NCI-H345 (cell line): ENCODE measurements at regions not wholly inside any gene's neighbourhood (a gene's known extent, or its start where the extent isn't known, plus 50 kb on each side); places are given as distances from the start of the nearest gene placed in this dataset.
"Not testable (repeated sequence)": the region's sequence is repeated elsewhere in the genome, so short reads cannot be mapped to it uniquely, and the experiment has no call there.

ENCODE experiments used
- DNase-seq: peaks from one replicate; lab custom pipeline; 2025; lab: John Stamatoyannopoulos, UW

GRCh38 chr5:28402590-28403301, 1364.4 kb upstream of the CDH9 start:
- DNase-seq = no peak

- no peak for DNase-seq
These were observed 1361.7 kb upstream of the CDH9 start for GRCh38 chr5:28400076-28400475.

DNA sequence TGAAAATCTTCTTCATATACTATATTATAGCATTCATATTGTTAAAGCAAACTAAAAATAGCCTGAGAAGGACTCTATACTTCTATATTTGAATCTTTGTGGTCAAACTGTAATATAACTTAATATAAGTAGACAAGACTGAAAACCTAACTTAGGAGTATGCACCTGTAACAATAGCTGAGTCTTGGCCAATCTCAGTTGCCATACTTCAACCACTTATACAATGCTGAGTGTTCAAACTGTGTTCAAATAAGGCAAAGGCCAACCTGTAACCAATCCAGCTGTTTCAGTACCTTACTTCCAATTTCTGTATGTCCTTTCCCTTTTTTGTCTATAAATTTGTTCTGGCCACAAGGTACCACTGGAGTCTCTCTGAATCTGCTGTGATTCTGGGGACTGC, 1360.8 kb upstream of the CDH9 start:
- no peak for DNase-seq

GRCh38 chr5:28398185-28398584, 1359.8 kb upstream of the CDH9 start:
- DNase-seq = no peak

- no peak for DNase-seq
These were observed 1359.1 kb upstream of the CDH9 start for GRCh38 chr5:28397502-28397941.

GRCh38 chr5:28391277-28391676, 1352.9 kb upstream of the CDH9 start:
- no peak for DNase-seq

DNA sequence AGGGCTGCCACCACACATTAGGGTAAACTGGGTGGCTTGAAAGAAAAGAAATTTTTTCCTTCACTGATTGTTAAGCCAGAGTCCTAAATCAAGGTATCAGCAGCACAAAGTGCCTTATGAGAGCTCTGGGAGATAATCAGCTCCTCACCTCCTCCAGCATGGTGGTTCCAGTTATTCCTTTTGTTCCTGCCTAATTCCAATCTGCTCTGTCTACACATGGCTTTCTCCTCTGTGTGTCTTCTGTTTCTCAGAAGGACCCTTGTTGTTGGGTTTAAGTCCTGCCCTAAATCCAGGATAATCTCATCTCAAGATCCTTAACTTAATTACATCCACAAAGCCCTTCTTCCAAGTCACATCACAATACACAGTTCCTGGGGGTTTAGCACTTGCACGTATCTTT, 1352.0 kb upstream of the CDH9 start:
- no peak for DNase-seq

GRCh38 chr5:28389727-28390126, 1351.3 kb upstream of the CDH9 start:
- DNase-seq = not testable (repeated sequence)

- no peak for DNase-seq
These were observed 1350.0 kb upstream of the CDH9 start for GRCh38 chr5:28388428-28388827.

- DNase-seq = no peak
These were observed 1348.3 kb upstream of the CDH9 start for GRCh38 chr5:28386712-28387111.

DNA sequence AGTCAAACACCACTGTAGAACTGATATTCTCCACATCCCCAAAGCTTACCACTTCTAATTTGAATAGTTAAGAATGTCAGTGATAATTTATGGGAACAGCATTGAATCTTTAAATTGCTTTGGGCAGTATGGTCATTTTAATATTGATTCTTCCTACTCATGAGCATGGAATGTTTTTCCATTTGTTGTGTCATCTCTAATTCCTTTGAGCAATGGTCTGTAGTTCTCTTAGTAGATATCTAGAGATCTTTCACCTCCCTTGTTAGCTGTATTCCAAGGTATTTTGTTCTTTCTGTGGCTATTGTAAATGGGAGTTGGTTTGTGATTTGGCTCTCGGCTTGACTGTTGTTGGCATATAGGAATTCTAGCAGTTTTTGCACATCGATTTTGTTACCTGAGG, 1341.8 kb upstream of the CDH9 start:
- no peak for DNase-seq

- DNase-seq = no peak
These were observed 1336.1 kb upstream of the CDH9 start for GRCh38 chr5:28374492-28374967.

GRCh38 chr5:28370896-28371295, 1332.5 kb upstream of the CDH9 start:
- DNase-seq = no peak

GRCh38 chr5:28369418-28369817, 1331.0 kb upstream of the CDH9 start:
- no peak for DNase-seq

DNA sequence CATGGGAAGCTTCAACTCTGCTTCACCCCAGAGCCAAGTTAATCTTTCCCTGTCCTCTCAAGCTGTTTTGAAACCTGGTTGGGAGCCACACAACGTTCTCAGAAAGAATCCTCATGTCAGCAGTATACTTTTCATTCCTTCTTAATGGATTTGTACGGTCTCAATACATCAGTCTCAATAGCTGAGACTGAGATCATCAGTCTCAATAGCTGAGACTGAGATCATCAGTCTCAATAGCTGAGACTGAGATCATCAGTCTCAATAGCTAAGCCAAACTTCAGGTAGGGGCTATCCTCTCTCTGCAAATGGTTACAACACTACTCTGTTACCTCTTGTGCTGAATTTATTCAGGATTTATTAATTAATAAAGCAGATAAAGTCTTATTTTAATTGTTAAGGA, 1317.4 kb upstream of the CDH9 start:
- no peak for DNase-seq

DNA sequence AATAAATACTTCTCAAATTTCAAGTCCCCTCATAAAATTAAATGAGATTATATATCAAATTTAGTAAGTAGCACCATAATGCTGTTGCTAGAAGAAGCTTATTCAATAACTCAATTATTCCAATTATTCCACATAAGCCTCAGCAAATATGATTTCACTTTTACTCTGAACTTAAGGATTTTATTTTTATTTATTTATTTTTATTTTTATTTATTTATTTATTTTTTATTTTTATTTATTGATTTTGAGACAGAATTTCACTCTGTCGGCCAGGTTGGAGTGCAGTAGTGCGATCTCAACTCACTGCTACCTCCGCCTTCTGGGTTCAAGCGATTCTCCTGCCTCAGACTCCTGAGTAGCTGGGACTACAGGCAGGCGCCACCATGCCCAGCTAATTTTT, 1308.3 kb upstream of the CDH9 start:
- DNase-seq = no peak

GRCh38 chr5:28344836-28345433, 1306.5 kb upstream of the CDH9 start:
- DNase-seq = peak; percentile 70

DNA sequence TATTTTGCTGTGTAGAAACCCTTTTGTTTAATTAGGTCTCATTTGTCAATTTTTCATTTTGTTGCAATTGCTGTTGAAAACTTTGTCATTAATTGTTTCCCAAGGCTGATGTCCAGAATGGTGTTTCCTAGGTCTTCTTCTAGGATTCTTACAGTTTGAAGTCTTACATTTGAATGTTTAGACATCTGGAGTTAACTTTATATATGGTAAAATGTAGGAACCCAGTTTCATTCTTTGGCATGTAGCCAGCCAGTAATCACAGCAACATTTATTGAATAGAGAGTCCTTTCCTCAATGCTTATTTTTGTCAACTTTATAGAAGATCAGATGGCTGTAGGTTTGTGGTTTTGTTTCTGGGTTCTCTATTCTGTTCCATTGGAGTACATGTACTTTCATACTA, 1290.8 kb upstream of the CDH9 start:
- DNase-seq = no peak

GRCh38 chr5:28328681-28329080, 1290.3 kb upstream of the CDH9 start:
- DNase-seq = no peak

DNA sequence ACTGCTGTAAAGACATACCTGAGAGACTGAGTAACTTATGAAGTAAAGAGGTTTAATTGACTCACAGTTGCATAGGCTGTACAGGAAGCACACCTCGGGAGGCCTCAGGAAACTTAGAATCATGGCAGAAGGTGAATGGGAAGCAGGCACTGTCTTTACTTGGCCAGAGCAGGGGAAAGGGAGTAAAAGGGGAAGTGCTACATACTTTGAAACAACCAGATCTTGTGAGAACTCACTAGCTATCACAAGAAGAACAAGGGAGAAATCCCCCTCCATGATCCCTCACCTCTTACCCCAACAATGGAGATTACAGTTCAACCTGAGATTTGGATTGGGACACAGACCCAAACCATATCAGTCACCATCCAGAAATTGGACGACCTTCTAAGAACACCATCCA, 1285.8 kb upstream of the CDH9 start:
- no peak for DNase-seq

GRCh38 chr5:28313953-28314352, 1275.6 kb upstream of the CDH9 start:
- no peak for DNase-seq

GRCh38 chr5:28313321-28313951, 1275.0 kb upstream of the CDH9 start:
- no peak for DNase-seq

DNA sequence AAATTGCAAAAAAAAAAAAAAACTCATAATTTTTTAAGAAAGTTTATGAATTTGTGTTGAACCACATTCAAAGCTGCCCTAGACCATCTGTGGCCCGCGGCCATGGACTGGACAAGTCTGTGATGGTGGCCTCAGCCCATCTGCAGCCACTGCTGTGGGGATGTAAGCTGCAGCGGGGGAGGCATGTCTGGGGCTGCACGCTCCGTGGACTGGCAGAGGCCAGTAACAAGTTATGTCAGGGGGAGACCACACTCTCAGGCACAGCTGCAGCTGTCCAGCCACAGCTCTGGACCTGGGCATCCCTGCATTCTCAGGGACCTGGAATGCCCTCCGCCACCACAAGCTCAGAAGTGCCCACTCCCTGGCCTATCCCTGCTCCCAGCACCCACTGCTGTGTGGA, 1272.3 kb upstream of the CDH9 start:
- DNase-seq = no peak
